Activated CD4-positive, alpha-beta T cell treated with anti-CD3 and anti-CD28 coated beads, Interleukin-2, Interleukin-4, amounts not matched to agents 100 ng/mL and 50 ng/mL, durations not matched to agents 16 hours and 8 hours (primary cell): ENCODE measurements at regions not wholly inside any gene's neighbourhood (a gene's known extent, or its start where the extent isn't known, plus 50 kb on each side); places are given as distances from the start of the nearest gene placed in this dataset.
"Not testable (repeated sequence)": the region's sequence is repeated elsewhere in the genome, so short reads cannot be mapped to it uniquely, and the experiment has no call there.

Source experiments
- DNase-seq: peaks from one replicate; pipeline ENCODE4 v3.0.0-alpha.2; 2020; ENCODE audit warnings: low spot score

- no peak for DNase-seq
Measured at GRCh38 chr4:20196476-20196875, 55.2 kb upstream of the SLIT2 start.

- DNase-seq, result no peak
Measured at GRCh38 chr4:20195071-20195885, 56.4 kb upstream of the SLIT2 start.

GRCh38 chr4:20194123-20195013 lies 57.3 kb upstream of the SLIT2 start:
- DNase-seq, result no peak

DNA sequence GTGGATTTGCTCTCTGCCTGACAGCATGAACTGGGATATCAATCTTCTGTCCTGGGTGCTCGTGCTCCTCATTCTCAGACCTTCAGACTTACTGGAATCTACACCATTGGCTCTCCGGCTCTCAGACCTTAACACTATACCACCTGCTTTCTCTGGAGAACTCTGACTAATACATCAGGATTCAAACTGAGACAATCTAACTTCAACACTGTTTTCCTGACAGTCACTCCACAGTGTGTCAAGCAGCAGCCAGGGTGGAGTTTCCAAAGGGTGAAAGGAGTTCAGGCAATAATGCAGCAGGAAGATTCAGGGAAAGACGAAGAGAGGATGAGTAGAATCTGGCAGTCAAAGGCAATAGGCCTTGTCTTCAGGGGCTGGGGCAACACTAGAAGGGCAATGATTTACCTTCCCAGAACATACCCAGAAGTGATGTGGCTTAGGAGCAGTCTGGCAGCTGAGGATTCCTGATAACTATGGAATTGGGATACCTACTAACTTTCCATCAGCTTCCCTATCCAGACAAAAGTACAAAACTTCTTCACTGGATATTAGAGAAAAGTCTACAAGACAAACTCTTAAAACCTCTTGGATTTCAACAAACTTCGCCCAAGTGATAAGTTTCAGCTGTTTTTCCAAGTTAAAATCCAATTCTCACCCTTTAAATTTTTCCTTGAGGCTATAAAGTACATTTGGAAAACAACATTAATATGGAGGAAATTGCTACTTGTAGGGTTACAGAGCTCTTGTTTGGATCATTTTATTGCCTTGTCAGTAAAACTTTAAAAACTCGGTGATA lies 58.4 kb upstream of the SLIT2 start:
- DNase-seq, result no peak

- DNase-seq, result no peak
Measured at GRCh38 chr4:20192736-20193135, 59.0 kb upstream of the SLIT2 start.

DNA sequence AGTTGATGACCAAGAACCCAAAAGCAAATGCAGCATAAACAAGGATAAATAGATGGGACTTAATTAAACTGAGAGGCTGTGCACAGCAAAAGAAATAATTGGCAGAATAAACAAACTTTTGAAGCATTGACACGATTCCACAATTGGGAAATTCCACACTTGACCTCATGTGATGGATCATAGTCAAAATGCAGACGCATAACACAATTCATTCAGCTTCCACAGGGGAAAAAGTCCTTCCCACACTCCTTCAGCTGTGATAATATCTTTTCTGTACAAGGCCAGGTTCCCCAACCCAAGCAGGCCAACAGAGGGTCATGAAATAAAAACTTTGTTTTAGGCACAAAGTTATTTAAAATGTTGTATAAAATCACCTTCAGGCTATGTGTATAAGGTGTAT lies 66.6 kb upstream of the SLIT2 start:
- DNase-seq, result no peak

DNA sequence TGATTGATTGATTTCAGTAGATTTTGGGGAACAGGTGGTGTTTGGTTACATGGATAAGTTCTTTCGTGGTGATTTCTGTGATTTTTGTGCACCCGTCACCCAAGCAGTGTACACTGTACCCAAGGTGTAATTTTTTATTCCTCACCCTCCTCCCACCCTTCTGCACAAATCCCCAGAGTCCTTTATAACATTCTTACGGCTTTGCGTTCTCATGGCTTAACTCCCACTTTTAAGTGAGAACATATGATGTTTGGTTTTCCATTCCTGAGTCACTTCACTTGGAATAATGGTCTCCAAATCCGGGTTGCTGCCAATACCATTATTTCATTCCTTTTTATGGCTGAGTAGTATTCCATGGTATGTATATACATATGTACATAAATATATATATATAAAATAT lies 68.6 kb upstream of the SLIT2 start:
- DNase-seq, result not testable (repeated sequence)

DNA sequence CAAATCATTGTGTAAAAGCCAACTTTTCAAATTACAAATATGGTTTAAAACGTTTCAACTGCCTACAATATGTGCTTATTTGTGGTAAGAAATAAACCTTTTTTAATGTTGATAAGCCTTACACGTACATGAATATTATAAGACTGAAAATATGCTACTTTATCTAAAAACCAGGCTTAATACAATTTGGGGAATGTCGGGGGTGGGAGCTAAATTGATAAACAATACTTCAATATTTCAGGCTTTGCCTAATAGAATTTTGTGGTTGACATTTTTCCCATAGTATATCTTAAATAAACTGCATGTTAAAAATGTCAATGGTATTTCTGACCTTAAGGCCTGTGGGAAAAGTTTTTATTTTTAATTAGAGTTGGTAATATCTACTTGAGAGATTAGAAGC lies 69.8 kb upstream of the SLIT2 start:
- no peak for DNase-seq

GRCh38 chr4:20180509-20180908 lies 71.2 kb upstream of the SLIT2 start:
- no peak for DNase-seq

DNA sequence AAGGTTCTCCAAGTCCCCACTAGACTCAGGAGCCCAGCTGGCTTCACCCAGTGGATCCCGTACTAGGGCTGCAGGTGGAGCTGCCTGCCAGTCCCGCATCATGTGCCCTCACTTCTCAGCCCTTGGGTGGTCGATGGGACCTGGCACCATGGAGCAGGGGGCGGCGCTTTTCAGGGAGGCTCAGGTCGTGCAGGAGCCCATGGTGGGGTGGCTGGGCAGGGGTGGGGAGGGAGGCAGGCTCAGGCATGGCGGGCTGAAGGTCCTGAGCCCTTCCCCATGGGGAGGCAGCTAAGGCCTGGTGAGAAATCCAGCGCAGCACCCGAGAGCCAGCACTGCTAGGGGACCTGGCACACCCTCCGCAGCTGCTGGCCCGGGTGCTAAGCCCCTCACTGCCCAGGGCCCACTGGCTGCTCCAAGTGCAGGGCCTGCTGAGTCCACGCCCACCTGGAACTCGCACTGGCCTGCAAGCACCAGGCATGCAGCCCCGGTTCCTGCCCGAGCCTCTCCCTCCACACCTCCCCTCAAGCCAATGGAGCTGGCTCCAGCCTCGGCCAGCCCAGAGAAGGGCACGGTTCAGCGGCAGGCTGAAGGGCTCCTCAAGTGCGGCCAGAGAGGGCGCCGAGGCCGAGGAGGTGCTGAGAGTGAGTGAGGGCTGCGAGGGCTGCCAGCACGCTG lies 72.7 kb upstream of the SLIT2 start:
- DNase-seq, result no peak

GRCh38 chr4:20176881-20177280 lies 74.8 kb upstream of the SLIT2 start:
- no peak for DNase-seq

- DNase-seq, result no peak
Measured at GRCh38 chr4:20172070-20172760, 79.5 kb upstream of the SLIT2 start.

DNA sequence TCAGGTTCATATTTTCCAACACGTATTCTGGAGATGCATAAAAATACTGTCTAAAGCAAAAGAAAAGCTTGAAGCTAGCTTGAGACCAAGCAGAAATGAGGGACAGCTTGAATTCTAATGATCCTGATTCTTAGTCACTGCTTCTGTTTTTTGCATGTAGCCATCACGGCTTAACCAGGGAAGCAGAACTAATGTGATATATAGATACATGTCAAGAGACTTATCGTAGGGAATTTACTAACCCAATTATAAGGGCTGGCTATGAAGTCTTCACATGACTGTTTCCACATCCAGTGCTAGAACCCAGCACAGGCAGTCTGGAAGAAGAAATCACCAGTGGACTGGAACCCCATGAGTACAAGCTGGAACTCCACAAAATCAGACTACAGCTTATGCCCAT lies 85.2 kb upstream of the SLIT2 start:
- no peak for DNase-seq

DNA sequence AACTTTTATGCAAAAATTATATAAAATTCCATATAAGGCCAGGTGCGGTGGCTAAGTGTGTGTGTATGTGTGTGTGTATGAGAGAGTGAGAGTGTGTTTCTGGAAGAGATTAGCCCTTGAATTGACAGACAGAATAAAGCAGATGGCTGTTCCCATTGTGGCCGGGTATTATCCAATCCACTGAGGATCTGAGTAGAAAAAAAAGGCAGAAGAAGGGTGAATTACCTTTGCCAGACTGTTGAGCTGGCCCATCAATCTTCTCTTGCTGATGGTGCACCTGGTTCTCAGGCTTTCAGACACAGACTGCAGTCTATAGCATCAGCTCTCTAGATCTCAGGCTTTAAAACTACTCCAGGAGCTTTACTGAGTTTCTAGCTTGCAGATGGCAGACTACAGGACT lies 92.2 kb upstream of the SLIT2 start:
- DNase-seq, result no peak

DNA sequence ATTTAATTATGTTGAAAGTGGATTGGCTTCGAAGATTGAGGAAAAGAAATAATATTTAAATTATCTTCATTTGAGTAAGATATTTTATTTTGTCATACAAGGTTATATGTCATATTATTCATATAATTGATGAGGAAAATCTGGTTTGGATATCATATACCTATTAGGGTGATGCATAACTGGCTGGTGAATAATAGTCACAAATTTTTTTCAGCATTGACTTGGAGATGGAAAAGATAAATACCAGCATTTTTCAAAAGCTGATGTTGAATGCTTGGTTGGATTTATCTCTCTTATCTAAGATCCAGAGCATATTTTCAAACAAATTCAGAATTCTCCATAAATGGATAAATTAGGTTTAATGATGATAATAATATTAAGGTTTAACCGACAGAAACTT lies 93.5 kb upstream of the SLIT2 start:
- DNase-seq, result no peak

DNA sequence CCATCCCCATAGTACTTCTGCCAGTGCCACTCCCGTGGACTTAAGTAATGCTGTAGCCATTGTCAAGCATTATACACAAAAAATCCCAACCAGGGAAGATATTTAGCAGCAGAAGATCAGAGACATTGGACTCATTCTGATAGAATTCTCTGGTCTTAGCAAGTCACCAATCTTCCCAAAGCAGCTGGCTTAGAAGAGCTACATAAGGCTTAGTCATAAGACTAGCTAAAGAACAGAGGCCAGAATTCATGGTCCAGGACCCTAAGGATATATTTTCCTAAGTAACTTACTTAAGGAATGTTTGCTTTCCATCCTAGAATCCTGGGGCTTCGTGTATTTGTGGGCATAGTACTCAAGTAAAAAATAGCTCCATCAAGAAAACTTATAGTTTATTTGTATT lies 100.3 kb upstream of the SLIT2 start:
- no peak for DNase-seq

- DNase-seq, result not testable (repeated sequence)
Measured at GRCh38 chr4:20149143-20149542, 102.6 kb upstream of the SLIT2 start.

GRCh38 chr4:20137176-20137575 lies 114.5 kb upstream of the SLIT2 start:
- no peak for DNase-seq

GRCh38 chr4:20127626-20128025 lies 124.1 kb upstream of the SLIT2 start:
- DNase-seq, result no peak

DNA sequence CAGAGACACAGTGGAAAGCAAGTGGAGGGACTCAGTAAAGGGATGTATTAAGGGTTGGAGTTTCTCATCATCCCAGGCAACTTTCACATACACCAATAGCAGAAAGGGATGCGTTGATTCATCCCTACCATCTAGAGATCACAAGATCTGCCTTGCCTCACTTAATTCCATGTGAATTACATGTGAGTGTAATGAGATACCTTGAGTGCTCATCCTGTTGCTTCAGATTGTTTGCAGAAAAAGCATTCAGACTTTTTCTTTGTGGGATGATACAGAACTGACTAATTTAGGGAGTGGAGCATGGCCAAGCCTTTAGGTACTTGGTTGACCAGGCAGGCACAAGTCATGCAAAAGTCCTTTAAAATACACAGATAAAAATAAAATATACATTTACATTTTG lies 124.8 kb upstream of the SLIT2 start:
- no peak for DNase-seq

DNA sequence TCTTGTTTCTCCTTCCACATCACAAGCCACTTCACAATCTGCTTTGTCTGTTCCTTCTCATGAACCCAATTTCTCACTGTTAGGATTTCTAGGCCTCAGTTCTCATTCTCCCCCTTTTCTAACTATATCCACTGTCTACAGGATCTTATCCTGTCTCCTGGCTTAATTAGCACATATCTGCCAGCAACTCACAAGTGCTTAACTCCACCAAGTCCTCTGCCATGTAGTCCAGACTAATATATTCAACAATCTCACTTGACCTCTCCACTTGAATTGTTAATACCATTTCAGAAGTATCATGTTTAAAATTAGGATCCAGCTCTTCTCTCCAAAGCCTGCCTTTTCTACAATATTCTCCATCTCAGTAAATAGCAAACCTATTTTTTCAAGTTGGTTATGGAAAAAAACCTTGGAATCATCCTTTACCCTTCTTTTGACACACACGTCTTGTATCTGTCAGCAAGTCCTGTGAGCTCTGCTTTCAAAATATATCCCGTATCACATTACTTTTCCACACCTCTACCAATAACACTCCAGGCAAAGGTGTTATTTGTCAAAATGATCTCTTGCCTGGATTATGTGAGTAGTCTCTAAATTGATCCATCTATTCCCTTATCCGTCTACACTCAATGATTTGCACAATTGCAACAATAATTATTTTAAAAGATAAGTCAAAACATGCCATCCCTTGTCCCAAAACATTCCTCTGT lies 127.2 kb upstream of the SLIT2 start:
- no peak for DNase-seq
